ENCODE measurements at regions not wholly inside any gene's neighbourhood (a gene's known extent, or its start where the extent isn't known, plus 50 kb on each side); places are given as distances from the start of the nearest gene placed in this dataset.

DNA sequence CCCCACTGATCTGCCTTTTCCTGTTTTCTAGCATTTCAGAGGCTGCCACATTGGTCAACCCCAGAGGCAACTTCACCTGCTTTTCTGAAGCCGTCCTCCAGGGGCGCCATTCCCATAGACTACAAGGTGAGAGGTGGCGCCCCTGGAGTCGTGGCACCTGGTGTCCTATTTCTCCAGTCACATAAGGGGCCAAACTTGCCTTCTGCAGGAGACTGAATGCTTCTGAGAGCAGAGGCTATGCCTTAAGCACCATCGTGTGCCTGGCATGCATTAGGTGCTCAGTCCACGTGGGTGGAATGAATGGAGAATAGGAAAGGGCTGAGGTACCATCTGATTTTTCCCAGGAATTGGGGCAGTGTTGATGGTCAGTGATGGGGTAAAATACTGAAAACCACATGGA is 164.8 kb downstream of the HAPSTR1 start:
- TF ChIP-seq POLR2AphosphoS5 (IDR thresholded peaks at IDR 0.05) (no peak), POLR2A (IDR thresholded peaks at IDR 0.05; ENCODE audit: low read depth) (no peak), EP300 (IDR thresholded peaks at IDR 0.05) (no peak)
- TF ChIP-seq, protein P1, sequence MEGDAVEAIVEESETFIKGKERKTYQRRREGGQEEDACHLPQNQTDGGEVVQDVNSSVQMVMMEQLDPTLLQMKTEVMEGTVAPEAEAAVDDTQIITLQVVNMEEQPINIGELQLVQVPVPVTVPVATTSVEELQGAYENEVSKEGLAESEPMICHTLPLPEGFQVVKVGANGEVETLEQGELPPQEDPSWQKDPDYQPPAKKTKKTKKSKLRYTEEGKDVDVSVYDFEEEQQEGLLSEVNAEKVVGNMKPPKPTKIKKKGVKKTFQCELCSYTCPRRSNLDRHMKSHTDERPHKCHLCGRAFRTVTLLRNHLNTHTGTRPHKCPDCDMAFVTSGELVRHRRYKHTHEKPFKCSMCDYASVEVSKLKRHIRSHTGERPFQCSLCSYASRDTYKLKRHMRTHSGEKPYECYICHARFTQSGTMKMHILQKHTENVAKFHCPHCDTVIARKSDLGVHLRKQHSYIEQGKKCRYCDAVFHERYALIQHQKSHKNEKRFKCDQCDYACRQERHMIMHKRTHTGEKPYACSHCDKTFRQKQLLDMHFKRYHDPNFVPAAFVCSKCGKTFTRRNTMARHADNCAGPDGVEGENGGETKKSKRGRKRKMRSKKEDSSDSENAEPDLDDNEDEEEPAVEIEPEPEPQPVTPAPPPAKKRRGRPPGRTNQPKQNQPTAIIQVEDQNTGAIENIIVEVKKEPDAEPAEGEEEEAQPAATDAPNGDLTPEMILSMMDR (IDR thresholded peaks at IDR 0.05) = peak in 1 of 3 experiments; percentile 32
- H3K4me1 ChIP-seq = no peaks in the 10 kb centered on the region
- DNase-seq (ENCODE audit: extremely low spot score) = no peak
- peaks cover 0 to 34% (median 0%) of the 10 kb centered on the region in 4 donors for H3K27me3 ChIP-seq
- H3K9me3 ChIP-seq = no peaks in the 10 kb centered on the region
- H3K27ac ChIP-seq (replicated peaks in 1 of 4) = no peak overlapping the region
- intact Hi-C loops (cut with DNase I) = no loop called here
- no peaks in the 10 kb centered on the region for H3K36me3 ChIP-seq
- 22% methylated on average over 6 of the region's 6 CpGs for WGBS
- H3K4me3 ChIP-seq = no peak overlapping the region

GRCh38 chr16:9257843-9258242 is 166.4 kb downstream of the HAPSTR1 start:
- WGBS = 90% methylated on average over 1 of the region's 1 CpG
- Histone ChIP-seq H3K4me3 (no peak overlapping the region), H3K4me1 (no peaks in the 10 kb centered on the region), H3K27ac (replicated peaks in 1 of 4) (no peak overlapping the region), H3K36me3 (no peaks in the 10 kb centered on the region), H3K9me3 (no peaks in the 10 kb centered on the region), H3K27me3 (peaks cover 0 to 34% (median 0%) of the 10 kb centered on the region in 4 donors)
- intact Hi-C loops (cut with DNase I) = no loop called here
- no peak for DNase-seq (ENCODE audit: extremely low spot score)
- TF ChIP-seq POLR2A (IDR thresholded peaks at IDR 0.05; ENCODE audit: low read depth) = no peak
- TF ChIP-seq, protein P1 (IDR thresholded peaks at IDR 0.05) = no peak
- no peak for TF ChIP-seq POLR2AphosphoS5 (IDR thresholded peaks at IDR 0.05)
- TF ChIP-seq EP300 (IDR thresholded peaks at IDR 0.05) = no peak

DNA sequence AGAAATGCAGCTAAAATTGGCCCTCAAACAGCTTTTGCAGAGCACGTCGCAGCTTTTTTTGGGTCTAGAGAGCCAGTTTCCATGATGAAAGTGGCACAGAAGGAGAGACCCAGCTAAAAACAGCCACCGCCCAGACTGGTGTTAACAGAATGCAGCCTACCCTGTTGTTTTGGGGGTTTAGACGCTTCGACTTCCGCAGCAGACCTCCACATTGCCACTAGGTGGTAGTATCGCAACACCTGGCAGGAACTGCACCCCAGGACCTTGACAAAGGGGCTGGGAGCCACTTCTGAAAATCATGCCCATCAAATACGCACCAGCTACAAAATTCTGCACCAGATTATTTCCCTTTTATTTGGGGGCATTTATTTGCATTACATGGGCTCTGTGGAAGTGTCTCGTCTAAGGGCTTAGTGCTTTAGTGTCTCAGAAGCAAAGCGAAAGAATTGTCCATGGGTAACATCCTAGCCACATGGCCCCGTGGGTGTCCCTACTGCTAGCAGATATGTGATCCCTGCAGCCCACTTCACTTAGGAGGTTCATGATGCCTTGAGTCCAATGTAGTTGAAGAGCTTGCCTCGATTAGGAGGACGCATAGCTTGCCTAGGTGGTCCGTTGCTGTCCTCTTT is 167.1 kb downstream of the HAPSTR1 start:
- intact Hi-C loops (cut with DNase I) = no loop called here
- Histone ChIP-seq H3K4me1 (no peaks in the 10 kb centered on the region), H3K9me3 (no peaks in the 10 kb centered on the region), H3K27me3 (peaks cover 0 to 32% (median 0%) of the 10 kb centered on the region in 4 donors), H3K36me3 (no peaks in the 10 kb centered on the region), H3K4me3 (no peak overlapping the region), H3K27ac (replicated peaks in 1 of 4) (no peak overlapping the region)
- no peak for DNase-seq (ENCODE audit: extremely low spot score)
- no peak for TF ChIP-seq EP300 (IDR thresholded peaks at IDR 0.05)
- no peak for TF ChIP-seq POLR2AphosphoS5 (IDR thresholded peaks at IDR 0.05)
- TF ChIP-seq, protein P1 (IDR thresholded peaks at IDR 0.05) = peak; percentile 38 to 58 (median 38)
- no peak for TF ChIP-seq POLR2A (IDR thresholded peaks at IDR 0.05; ENCODE audit: low read depth)
- WGBS = 46% methylated on average over 9 of the region's 14 CpGs

DNA sequence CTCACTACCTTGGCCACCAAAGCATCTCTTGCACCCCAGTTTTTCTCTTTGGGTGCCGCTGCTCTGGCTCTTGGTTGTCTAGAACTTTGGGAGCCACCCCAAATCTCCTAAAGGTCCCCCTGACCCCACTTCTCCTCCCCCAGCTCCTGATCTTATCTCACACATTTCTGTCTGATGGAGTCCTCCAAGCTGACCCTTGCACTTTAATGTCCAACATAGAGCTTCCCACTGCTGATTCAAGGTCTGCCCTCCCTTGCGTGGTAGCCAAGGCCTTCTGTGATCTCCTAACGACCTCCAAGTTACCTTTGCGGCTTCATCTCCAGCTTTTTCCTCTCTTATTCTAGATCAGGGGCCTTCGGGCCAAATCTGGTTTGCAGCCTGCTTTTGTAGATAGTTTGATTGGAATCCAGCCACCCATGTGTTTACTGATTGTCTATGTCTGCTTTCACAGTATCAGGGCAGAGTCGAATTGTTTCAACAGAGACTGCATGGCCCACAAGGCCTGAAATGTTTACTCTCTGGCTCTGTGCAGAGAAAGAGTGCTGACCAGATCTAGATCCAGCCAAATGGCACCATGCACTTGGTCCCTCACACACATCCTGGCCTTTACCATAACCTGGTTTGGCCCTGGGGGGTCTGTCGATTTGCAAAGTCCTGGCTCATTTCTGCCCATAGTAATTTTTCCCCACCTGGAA is 168.6 kb downstream of the HAPSTR1 start:
- no peak overlapping the region for H3K27ac ChIP-seq (replicated peaks in 1 of 4)
- H3K4me3 ChIP-seq = no peak overlapping the region
- no peaks in the 10 kb centered on the region for H3K36me3 ChIP-seq
- peaks cover 0 to 17% (median 0%) of the 10 kb centered on the region in 4 donors for H3K27me3 ChIP-seq
- no peak for DNase-seq (ENCODE audit: extremely low spot score)
- no peaks in the 10 kb centered on the region for H3K9me3 ChIP-seq
- no peak for TF ChIP-seq POLR2A (IDR thresholded peaks at IDR 0.05; ENCODE audit: low read depth)
- TF ChIP-seq POLR2AphosphoS5 (IDR thresholded peaks at IDR 0.05) = no peak
- TF ChIP-seq, protein P1 (IDR thresholded peaks at IDR 0.05) = no peak
- no peak for TF ChIP-seq EP300 (IDR thresholded peaks at IDR 0.05)
- intact Hi-C loops (cut with DNase I) = no loop called here
- WGBS = 74% methylated on average over 7 of the region's 7 CpGs
- no peaks in the 10 kb centered on the region for H3K4me1 ChIP-seq
